ENCODE measurements at regions not wholly inside any gene's neighbourhood (a gene's known extent, or its start where the extent isn't known, plus 50 kb on each side); places are given as distances from the start of the nearest gene placed in this dataset.

DNA sequence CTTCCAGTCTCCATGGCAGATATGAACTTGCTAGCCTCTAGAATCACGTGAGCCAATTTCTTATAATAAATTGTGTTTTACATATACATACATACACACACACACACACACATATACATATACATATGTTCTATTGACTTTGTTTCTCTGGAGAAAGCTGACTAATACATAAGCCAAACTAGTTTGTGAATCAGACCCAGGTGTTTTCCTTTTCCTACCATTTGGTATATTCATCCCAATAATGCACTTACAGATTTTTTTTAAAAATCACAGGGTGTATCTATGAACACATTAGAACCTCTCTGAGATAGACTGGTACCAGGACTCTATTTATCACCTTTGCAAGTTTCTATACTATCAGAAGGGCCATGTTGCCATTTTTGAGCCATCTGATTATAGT is 122.9 kb upstream of the KCNH8 start:
- no peak overlapping the region for H3K27ac ChIP-seq
- H3K36me3 ChIP-seq (ENCODE audit: low read depth) = no peaks in the 10 kb centered on the region
- no peaks in the 10 kb centered on the region for H4K20me1 ChIP-seq (ENCODE audit: insufficient read depth)
- H3K9me2 ChIP-seq (ENCODE audit: insufficient read depth) = no peaks in the 10 kb centered on the region
- in situ Hi-C loops (cut with MboI) = no loop called here
- H3K9me3 ChIP-seq (ENCODE audit: low read depth) = no peaks in the 10 kb centered on the region
- WGBS, 2 experiments (ENCODE audit: low coverage in 1 of 2, low lambda C conversion rate in 2 of 2, missing lambda C conversion rate in 2 of 2) = 0 to 3% methylated on average over 1 of the region's 1 CpG
- no peak overlapping the region for H3K4me3 ChIP-seq
- H2AFZ ChIP-seq = no peak overlapping the region
- H3K79me2 ChIP-seq (ENCODE audit: insufficient read depth) = no peaks in the 10 kb centered on the region
- no peaks in the 10 kb centered on the region for H3K27me3 ChIP-seq (replicated peaks; ENCODE audit: insufficient read depth)
- TF ChIP-seq EZH2phosphoT487 (IDR thresholded peaks at IDR 0.05; ENCODE audit: insufficient read depth, low read depth) = no peak
- TF ChIP-seq EZH2 (IDR thresholded peaks at IDR 0.05; ENCODE audit: insufficient read depth, poor library complexity, severe bottlenecking) = no peak
- H3F3A ChIP-seq (ENCODE audit: insufficient read depth) = no peaks in the 10 kb centered on the region
- no peaks in the 10 kb centered on the region for H3K4me1 ChIP-seq (ENCODE audit: insufficient read depth)
- no peak overlapping the region for H3K4me2 ChIP-seq (ENCODE audit: unreplicated experiment)
- no peak overlapping the region for H3K9ac ChIP-seq
- DNase-seq = no peak

DNA sequence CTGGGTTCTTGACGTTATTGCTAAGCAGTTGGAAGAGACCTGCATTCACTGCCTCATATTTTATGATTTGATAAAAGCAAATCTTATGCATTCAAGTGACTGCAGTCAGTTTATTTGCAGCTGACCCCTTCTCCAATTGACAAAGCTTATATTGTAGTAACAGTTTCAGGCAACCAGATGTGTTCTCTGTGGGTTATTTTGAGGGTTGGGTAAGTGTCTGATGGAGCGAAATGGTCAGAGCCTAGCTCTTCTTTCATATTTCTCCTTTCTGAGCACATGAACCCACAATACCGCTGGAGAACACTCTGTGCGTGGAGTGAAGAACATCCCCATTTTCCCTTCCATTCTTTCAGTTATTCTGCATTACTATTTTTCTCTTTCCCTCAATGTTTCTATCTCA is 125.8 kb upstream of the KCNH8 start:
- no peaks in the 10 kb centered on the region for H4K20me1 ChIP-seq (ENCODE audit: insufficient read depth)
- in situ Hi-C loops (cut with MboI) = no loop called here
- no peaks in the 10 kb centered on the region for H3K79me2 ChIP-seq (ENCODE audit: insufficient read depth)
- DNase-seq = no peak
- H2AFZ ChIP-seq = no peak overlapping the region
- H3K27ac ChIP-seq = no peak overlapping the region
- no peak overlapping the region for H3K4me2 ChIP-seq (ENCODE audit: unreplicated experiment)
- no peak overlapping the region for H3K4me3 ChIP-seq
- no peaks in the 10 kb centered on the region for H3F3A ChIP-seq (ENCODE audit: insufficient read depth)
- H3K9me3 ChIP-seq (ENCODE audit: low read depth) = no peaks in the 10 kb centered on the region
- H3K36me3 ChIP-seq (ENCODE audit: low read depth) = no peaks in the 10 kb centered on the region
- no peak for TF ChIP-seq EZH2 (IDR thresholded peaks at IDR 0.05; ENCODE audit: insufficient read depth, poor library complexity, severe bottlenecking)
- no peak for TF ChIP-seq EZH2phosphoT487 (IDR thresholded peaks at IDR 0.05; ENCODE audit: insufficient read depth, low read depth)
- H3K27me3 ChIP-seq (replicated peaks; ENCODE audit: insufficient read depth) = no peaks in the 10 kb centered on the region
- H3K9ac ChIP-seq = no peak overlapping the region
- WGBS, 2 experiments (ENCODE audit: low coverage in 1 of 2, low lambda C conversion rate in 2 of 2, missing lambda C conversion rate in 2 of 2) = 21 to 22% methylated on average over 4 of the region's 4 CpGs
- H3K4me1 ChIP-seq (ENCODE audit: insufficient read depth) = no peaks in the 10 kb centered on the region
- H3K9me2 ChIP-seq (ENCODE audit: insufficient read depth) = no peaks in the 10 kb centered on the region

DNA sequence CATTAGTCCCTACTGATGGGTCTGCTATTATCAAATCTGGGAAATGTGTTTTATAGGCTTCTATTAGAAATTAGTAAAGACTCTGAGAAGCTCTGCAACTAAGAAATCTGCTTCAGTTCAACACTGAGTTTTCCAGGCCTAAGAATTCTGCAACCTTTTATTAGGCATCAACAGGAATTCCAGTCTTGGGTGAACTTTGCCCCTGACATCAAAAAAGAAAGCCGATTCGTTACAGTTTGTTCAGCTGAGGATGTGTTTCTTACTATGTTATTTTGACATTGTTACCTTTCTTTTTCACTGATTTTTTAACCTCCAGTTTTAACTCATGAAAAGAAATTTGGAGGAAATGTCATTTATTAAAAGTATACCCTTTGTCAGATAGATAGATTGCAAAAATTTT is 131.5 kb upstream of the KCNH8 start:
- Histone ChIP-seq H3K27ac (no peak overlapping the region), H3K4me1 (ENCODE audit: insufficient read depth) (no peaks in the 10 kb centered on the region), H3K27me3 (replicated peaks; ENCODE audit: insufficient read depth) (no peaks in the 10 kb centered on the region), H4K20me1 (ENCODE audit: insufficient read depth) (no peaks in the 10 kb centered on the region), H3K36me3 (ENCODE audit: low read depth) (no peaks in the 10 kb centered on the region), H2AFZ (no peak overlapping the region), H3K79me2 (ENCODE audit: insufficient read depth) (no peaks in the 10 kb centered on the region), H3F3A (ENCODE audit: insufficient read depth) (no peaks in the 10 kb centered on the region), H3K4me2 (ENCODE audit: unreplicated experiment) (no peak overlapping the region), H3K9ac (no peak overlapping the region), H3K9me2 (ENCODE audit: insufficient read depth) (no peaks in the 10 kb centered on the region), H3K4me3 (no peak overlapping the region), H3K9me3 (ENCODE audit: low read depth) (no peaks in the 10 kb centered on the region)
- no peak for DNase-seq
- 23 to 31% methylated on average over 2 of the region's 2 CpGs for WGBS, 2 experiments (ENCODE audit: low coverage in 1 of 2, low lambda C conversion rate in 2 of 2, missing lambda C conversion rate in 2 of 2)
- TF ChIP-seq EZH2phosphoT487 (IDR thresholded peaks at IDR 0.05; ENCODE audit: insufficient read depth, low read depth) (no peak), EZH2 (IDR thresholded peaks at IDR 0.05; ENCODE audit: insufficient read depth, poor library complexity, severe bottlenecking) (no peak)
- in situ Hi-C loops (cut with MboI) = no loop called here

DNA sequence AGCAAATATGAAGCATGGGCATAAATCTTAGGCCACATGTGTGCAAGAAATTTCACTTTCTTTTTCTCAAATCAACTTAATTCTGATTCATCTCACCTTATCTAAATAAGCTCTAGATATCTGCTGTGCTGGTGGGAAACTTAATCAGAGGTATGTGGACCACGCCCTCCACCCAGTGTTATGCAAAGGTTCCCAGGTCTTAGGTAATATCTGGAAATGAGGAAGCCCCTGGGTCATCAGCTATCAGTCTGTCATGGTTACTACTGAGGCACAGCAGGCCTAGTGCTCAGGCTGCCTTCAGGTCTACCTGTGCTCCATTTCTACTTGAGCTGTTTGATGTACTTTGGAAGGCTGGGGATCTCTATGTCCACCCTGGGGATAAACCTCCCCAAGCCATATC is 134.4 kb upstream of the KCNH8 start:
- in situ Hi-C loops (cut with MboI) = no loop called here
- Histone ChIP-seq H3K36me3 (ENCODE audit: low read depth) (no peaks in the 10 kb centered on the region), H3K4me1 (ENCODE audit: insufficient read depth) (no peaks in the 10 kb centered on the region), H3K9me2 (ENCODE audit: insufficient read depth) (no peaks in the 10 kb centered on the region), H2AFZ (no peak overlapping the region), H3K4me3 (no peak overlapping the region), H3K27ac (no peak overlapping the region), H3K79me2 (ENCODE audit: insufficient read depth) (no peaks in the 10 kb centered on the region), H3F3A (ENCODE audit: insufficient read depth) (no peaks in the 10 kb centered on the region), H3K9ac (no peak overlapping the region), H3K9me3 (ENCODE audit: low read depth) (no peaks in the 10 kb centered on the region), H3K4me2 (ENCODE audit: unreplicated experiment) (no peak overlapping the region), H3K27me3 (replicated peaks; ENCODE audit: insufficient read depth) (no peaks in the 10 kb centered on the region), H4K20me1 (ENCODE audit: insufficient read depth) (no peaks in the 10 kb centered on the region)
- TF ChIP-seq EZH2 (IDR thresholded peaks at IDR 0.05; ENCODE audit: insufficient read depth, poor library complexity, severe bottlenecking) (no peak), EZH2phosphoT487 (IDR thresholded peaks at IDR 0.05; ENCODE audit: insufficient read depth, low read depth) (no peak)
- 0 to 8% methylated on average over 1 of the region's 1 CpG for WGBS, 2 experiments (ENCODE audit: low coverage in 1 of 2, low lambda C conversion rate in 2 of 2, missing lambda C conversion rate in 2 of 2)
- DNase-seq = no peak

DNA sequence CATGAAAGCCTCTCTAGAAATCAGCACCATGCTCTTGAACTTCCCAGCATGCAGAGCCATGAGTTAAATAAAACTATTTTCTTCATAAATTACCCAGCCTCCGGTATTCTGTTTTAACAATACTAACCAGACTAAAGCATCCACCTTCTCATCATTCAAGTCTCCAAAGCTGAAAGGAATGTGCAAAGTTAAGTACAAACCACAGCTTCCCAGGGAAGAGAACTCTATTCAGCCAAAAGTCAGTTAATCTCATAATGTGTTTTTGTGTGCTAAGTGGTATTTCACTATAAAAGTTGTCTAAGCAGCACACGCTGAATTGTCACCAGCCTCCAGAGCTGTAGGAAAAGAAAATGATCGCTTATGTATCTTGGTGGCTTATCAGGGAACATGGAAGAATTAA is 135.5 kb upstream of the KCNH8 start:
- 28 to 40% methylated on average over 3 of the region's 3 CpGs for whole genome bisulfite sequencing, 2 experiments (ENCODE audit: low coverage in 1 of 2, low lambda C conversion rate in 2 of 2, missing lambda C conversion rate in 2 of 2)
- DNase-seq = no peak
- H3K9me2 ChIP-seq (ENCODE audit: insufficient read depth) = no peaks in the 10 kb centered on the region
- no peaks in the 10 kb centered on the region for H3F3A ChIP-seq (ENCODE audit: insufficient read depth)
- H3K4me3 ChIP-seq = no peak overlapping the region
- H3K27me3 ChIP-seq (replicated peaks; ENCODE audit: insufficient read depth) = no peaks in the 10 kb centered on the region
- no peak overlapping the region for H2AFZ ChIP-seq
- H3K27ac ChIP-seq = no peak overlapping the region
- in situ Hi-C loops (cut with MboI) = no loop called here
- no peaks in the 10 kb centered on the region for H3K79me2 ChIP-seq (ENCODE audit: insufficient read depth)
- no peak for TF ChIP-seq EZH2 (IDR thresholded peaks at IDR 0.05; ENCODE audit: insufficient read depth, poor library complexity, severe bottlenecking)
- no peak for TF ChIP-seq EZH2phosphoT487 (IDR thresholded peaks at IDR 0.05; ENCODE audit: insufficient read depth, low read depth)
- no peak overlapping the region for H3K4me2 ChIP-seq (ENCODE audit: unreplicated experiment)
- no peak overlapping the region for H3K9ac ChIP-seq
- no peaks in the 10 kb centered on the region for H3K36me3 ChIP-seq (ENCODE audit: low read depth)
- H3K9me3 ChIP-seq (ENCODE audit: low read depth) = no peaks in the 10 kb centered on the region
- no peaks in the 10 kb centered on the region for H3K4me1 ChIP-seq (ENCODE audit: insufficient read depth)
- no peaks in the 10 kb centered on the region for H4K20me1 ChIP-seq (ENCODE audit: insufficient read depth)

All from GM23248 (cell line).